A204.1 (cell line): ENCODE measurements at regions not wholly inside any gene's neighbourhood (a gene's known extent, or its start where the extent isn't known, plus 50 kb on each side); places are given as distances from the start of the nearest gene placed in this dataset.

ENCODE experiments used
- FAIRE-seq: peaks from 2 replicates; lab custom pipeline; 2012; peaks lifted over from hg19 to GRCh38; lab: Jason Lieb, UNC

GRCh38 chr22:48393885-48394284, 1433.8 kb downstream of the BRD1 start:
- FAIRE-seq, result no peak

- FAIRE-seq, result no peak
These were observed 1434.7 kb downstream of the BRD1 start for GRCh38 chr22:48393041-48393370.

- no peak for FAIRE-seq
These were observed 1435.9 kb downstream of the BRD1 start for GRCh38 chr22:48391820-48392219.

GRCh38 chr22:48391171-48391711, 1436.4 kb downstream of the BRD1 start:
- FAIRE-seq, result no peak

GRCh38 chr22:48389916-48390315, 1437.8 kb downstream of the BRD1 start:
- FAIRE-seq, result no peak

GRCh38 chr22:48382197-48382596, 1445.5 kb downstream of the BRD1 start:
- no peak for FAIRE-seq

- FAIRE-seq, result no peak
These were observed 1447.5 kb downstream of the BRD1 start for GRCh38 chr22:48380016-48380665.

GRCh38 chr22:48379371-48379770, 1448.3 kb downstream of the BRD1 start:
- no peak for FAIRE-seq

- no peak for FAIRE-seq
These were observed 1449.0 kb downstream of the BRD1 start for GRCh38 chr22:48378673-48379072.

- no peak for FAIRE-seq
These were observed 1450.5 kb downstream of the BRD1 start for GRCh38 chr22:48376936-48377712.

GRCh38 chr22:48376428-48376827, 1451.2 kb downstream of the BRD1 start:
- no peak for FAIRE-seq

- no peak for FAIRE-seq
These were observed 1454.0 kb downstream of the BRD1 start for GRCh38 chr22:48373626-48374173.

GRCh38 chr22:48372390-48372789, 1455.3 kb downstream of the BRD1 start:
- no peak for FAIRE-seq

GRCh38 chr22:48371391-48371790, 1456.3 kb downstream of the BRD1 start:
- FAIRE-seq, result no peak

GRCh38 chr22:48370508-48371325, 1457.0 kb downstream of the BRD1 start:
- no peak for FAIRE-seq

GRCh38 chr22:48369789-48370507, 1457.7 kb downstream of the BRD1 start:
- FAIRE-seq, result no peak

GRCh38 chr22:48368975-48369525, 1458.6 kb downstream of the BRD1 start:
- FAIRE-seq, result no peak

- FAIRE-seq, result no peak
These were observed 1459.9 kb downstream of the BRD1 start for GRCh38 chr22:48367731-48368130.

- no peak for FAIRE-seq
These were observed 1461.1 kb downstream of the BRD1 start for GRCh38 chr22:48366591-48366990.

GRCh38 chr22:48366056-48366455, 1461.6 kb downstream of the BRD1 start:
- FAIRE-seq, result no peak

- no peak for FAIRE-seq
These were observed 1462.3 kb downstream of the BRD1 start for GRCh38 chr22:48365386-48365785.
